Astrocyte (in vitro differentiated cells and primary cell): ENCODE measurements at regions not wholly inside any gene's neighbourhood (a gene's known extent, or its start where the extent isn't known, plus 50 kb on each side); places are given as distances from the start of the nearest gene placed in this dataset.

Experiments
- CTCF ChIP-seq: IDR thresholded peaks from 2 replicates; pipeline ENCODE4 v1.5.1; 2011; ENCODE audit warnings: low read depth, mild to moderate bottlenecking, inconsistent platforms, low read length, moderate library complexity; ENCODE audit not compliant: insufficient read depth
- EZH2 ChIP-seq: IDR thresholded peaks from 2 replicates; pipeline ENCODE4 v1.6.1; 2012; ENCODE audit warnings: mild to moderate bottlenecking, low read length, inconsistent platforms; ENCODE audit not compliant: insufficient read depth

DNA sequence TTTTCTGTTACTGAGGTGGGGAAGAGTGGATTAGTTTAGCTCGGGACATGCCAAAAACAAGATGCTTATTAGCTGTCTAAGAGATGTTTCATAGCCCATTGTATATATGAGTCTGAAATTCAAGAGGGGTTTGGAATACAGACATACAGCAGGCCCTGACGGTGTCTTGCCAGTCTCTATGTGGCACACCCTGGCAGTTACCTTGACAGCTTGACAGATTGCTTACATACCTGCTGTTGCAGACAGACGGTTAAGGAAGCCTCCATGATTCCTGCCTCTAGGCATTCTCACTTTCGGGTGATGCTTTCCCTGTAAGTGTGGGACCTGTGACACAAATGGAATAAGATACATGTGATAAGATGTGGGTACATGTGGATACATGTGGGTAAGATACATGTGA, 95.0 kb downstream of the QRSL1 start:
- TF ChIP-seq CTCF (no peak), EZH2 (no peak)
